Breast epithelium (tissue), 4 donors: ENCODE measurements at regions not wholly inside any gene's neighbourhood (a gene's known extent, or its start where the extent isn't known, plus 50 kb on each side); places are given as distances from the start of the nearest gene placed in this dataset.

Experiments
- DNase-seq, 2 donors: peaks; one replicate each; pipeline ENCODE4 v3.0.0-alpha.2; 2019; ENCODE audit warnings: low spot score in 2 of 2
- H3K27ac ChIP-seq, 2 donors: fragments of 200-600 bp; sonication (generic) in 1 of 2; one replicate each; pipeline ENCODE4 v1.5.1; 2016 to 2019; ENCODE audit warnings: mild to moderate bottlenecking in 1 of 2
- H3K27me3 ChIP-seq, 2 donors: fragments of 200-600 bp; sonication (generic) in 1 of 2; one replicate each; pipeline versions ENCODE4 v1.5.1 to v1.6.0; 2017 to 2019; ENCODE audit warnings: control low read depth in 1 of 2, mild to moderate bottlenecking in 1 of 2
- H3K36me3 ChIP-seq: fragments of 200-600 bp; one replicate; pipeline ENCODE4 v1.5.1; 2019
- H3K4me1 ChIP-seq, 2 donors: fragments of 200-600 bp; sonication (generic); one replicate each; pipeline ENCODE4 v1.5.1; 2016 to 2019; ENCODE audit warnings: control low read depth in 1 of 2
- H3K4me3 ChIP-seq, 3 donors: fragments of 200-600 bp; sonication (generic); 1 replicate in 2 of 3; 2 replicates in 1 of 3; pipeline ENCODE4 v1.5.1; 2016 to 2019; ENCODE audit warnings: mild to moderate bottlenecking in 3 of 3, moderate library complexity in 2 of 3
- H3K9me3 ChIP-seq, 2 donors: fragments of 200-600 bp; sonication (generic) in 1 of 2; one replicate each; pipeline ENCODE4 v1.5.1; 2016 to 2019; ENCODE audit warnings: control low read depth in 1 of 2
- POLR2A ChIP-seq: fragments of 450-650 bp; IDR thresholded peaks from one replicate; pipeline ENCODE4 v1.6.1; 2016; ENCODE audit warnings: antibody characterized with exemption, mild to moderate bottlenecking, moderate library complexity
- POLR2AphosphoS5 ChIP-seq, 3 donors: sonication (generic); formaldehyde crosslinking; IDR thresholded peaks; one replicate each; pipeline ENCODE4 v1.6.1; 2017; ENCODE audit warnings: antibody characterized with exemption in 3 of 3
- intact Hi-C: fragments of 100-400 bp; cut with DNase I; formaldehyde crosslinking; loops from one replicate; pipeline ENCODE4 v1.15.1; 2023; ENCODE audit warnings: low total_unique reads
- TF ChIP-seq, protein P1 (sequence below), 3 donors: fragments of 450-650 bp; IDR thresholded peaks; one replicate each; pipeline ENCODE4 v1.5.1; 2016 to 2017; ENCODE audit warnings: antibody characterized with exemption in 3 of 3, mild to moderate bottlenecking in 3 of 3, moderate library complexity in 3 of 3

DNA sequence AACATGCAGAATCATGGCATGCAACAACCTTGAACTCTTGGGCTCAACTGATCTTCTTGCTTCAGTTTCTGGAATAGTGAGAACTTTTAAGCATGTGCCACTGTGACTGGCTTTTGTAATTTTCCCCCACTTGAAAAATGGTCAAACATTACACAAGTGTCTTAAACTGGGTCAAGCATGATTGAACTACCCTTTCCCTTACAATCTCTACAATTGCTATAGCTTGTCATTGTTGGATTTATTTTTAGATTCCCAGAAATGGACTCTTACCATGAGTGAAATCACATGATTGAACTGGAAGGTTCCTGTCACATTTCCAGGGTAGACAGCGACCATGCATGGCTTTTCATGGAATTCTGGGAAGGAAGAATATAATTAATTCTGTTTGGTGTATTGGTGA, 102.2 kb upstream of the TUBA3C start:
- Histone ChIP-seq H3K27ac (no peak overlapping the region), H3K4me1 (no peaks in the 10 kb centered on the region), H3K9me3 (peaks cover 0 to 5% of the 10 kb centered on the region in 2 donors), H3K36me3 (no peaks in the 10 kb centered on the region), H3K4me3 (no peak overlapping the region), H3K27me3 (no peaks in the 10 kb centered on the region)
- DNase-seq: no peak
- intact Hi-C loops: no loop called here
- TF ChIP-seq POLR2A: no peak
- no peak for TF ChIP-seq POLR2AphosphoS5 (IDR thresholded peaks at IDR 0.05)
- TF ChIP-seq, protein P1, sequence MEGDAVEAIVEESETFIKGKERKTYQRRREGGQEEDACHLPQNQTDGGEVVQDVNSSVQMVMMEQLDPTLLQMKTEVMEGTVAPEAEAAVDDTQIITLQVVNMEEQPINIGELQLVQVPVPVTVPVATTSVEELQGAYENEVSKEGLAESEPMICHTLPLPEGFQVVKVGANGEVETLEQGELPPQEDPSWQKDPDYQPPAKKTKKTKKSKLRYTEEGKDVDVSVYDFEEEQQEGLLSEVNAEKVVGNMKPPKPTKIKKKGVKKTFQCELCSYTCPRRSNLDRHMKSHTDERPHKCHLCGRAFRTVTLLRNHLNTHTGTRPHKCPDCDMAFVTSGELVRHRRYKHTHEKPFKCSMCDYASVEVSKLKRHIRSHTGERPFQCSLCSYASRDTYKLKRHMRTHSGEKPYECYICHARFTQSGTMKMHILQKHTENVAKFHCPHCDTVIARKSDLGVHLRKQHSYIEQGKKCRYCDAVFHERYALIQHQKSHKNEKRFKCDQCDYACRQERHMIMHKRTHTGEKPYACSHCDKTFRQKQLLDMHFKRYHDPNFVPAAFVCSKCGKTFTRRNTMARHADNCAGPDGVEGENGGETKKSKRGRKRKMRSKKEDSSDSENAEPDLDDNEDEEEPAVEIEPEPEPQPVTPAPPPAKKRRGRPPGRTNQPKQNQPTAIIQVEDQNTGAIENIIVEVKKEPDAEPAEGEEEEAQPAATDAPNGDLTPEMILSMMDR (IDR thresholded peaks at IDR 0.05): no peak

DNA sequence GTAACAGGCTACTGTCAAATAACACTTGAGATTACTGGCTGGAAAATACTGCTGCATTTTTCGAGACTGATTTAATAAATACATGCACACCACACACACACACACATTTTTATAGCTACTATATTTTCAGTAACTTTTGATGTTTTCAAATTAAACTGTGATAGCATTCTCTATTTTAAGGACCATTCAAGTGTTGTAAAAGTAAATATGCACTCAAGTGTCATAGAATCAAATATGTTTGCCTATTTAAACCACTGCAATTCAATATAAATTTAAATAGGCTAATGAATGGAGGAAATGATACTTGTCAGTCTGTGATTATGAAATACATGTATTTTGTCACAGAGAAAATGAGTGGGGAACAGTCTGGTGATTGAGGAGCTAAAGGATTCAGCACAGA, 86.7 kb upstream of the TUBA3C start:
- intact Hi-C loops: no loop called here

DNA sequence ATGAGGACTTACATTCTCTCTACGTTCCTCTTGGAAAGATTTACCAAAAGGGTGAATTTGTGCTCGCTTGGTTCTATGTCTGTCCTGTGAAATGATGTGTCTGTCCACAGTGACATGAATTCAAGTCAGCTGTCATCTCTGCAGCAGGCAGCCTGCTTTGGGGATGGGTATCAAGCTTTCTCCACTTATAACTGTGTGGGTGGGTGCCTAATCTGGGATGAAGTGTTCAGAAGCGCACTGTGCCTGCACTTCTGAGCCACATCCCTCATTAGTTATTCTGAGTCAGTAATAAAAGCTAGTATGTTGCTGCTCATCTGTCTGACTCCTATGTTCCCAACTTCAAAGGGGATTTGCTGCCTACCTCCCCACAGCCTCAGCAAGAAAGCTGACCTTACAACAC, 86.1 kb upstream of the TUBA3C start:
- TF ChIP-seq, protein P1 (IDR thresholded peaks at IDR 0.05): no peak
- TF ChIP-seq POLR2A (no peak), POLR2AphosphoS5 (IDR thresholded peaks at IDR 0.05) (no peak)
- Histone ChIP-seq H3K4me3 (no peak overlapping the region), H3K27ac (no peak overlapping the region), H3K9me3 (no peaks in the 10 kb centered on the region), H3K4me1 (no peaks in the 10 kb centered on the region), H3K36me3 (no peaks in the 10 kb centered on the region), H3K27me3 (no peaks in the 10 kb centered on the region)
- no peak for DNase-seq
- intact Hi-C loops: no loop called here

More for the DNA sequence above, 86.7 kb upstream of the TUBA3C start:
- no peak for DNase-seq
- H3K4me1 ChIP-seq: no peaks in the 10 kb centered on the region
- no peaks in the 10 kb centered on the region for H3K36me3 ChIP-seq
- H3K27me3 ChIP-seq: no peaks in the 10 kb centered on the region
- no peaks in the 10 kb centered on the region for H3K9me3 ChIP-seq
- no peak overlapping the region for H3K4me3 ChIP-seq
- TF ChIP-seq, protein P1 (IDR thresholded peaks at IDR 0.05): no peak
- TF ChIP-seq POLR2A (no peak), POLR2AphosphoS5 (IDR thresholded peaks at IDR 0.05) (no peak)
- no peak overlapping the region for H3K27ac ChIP-seq

DNA sequence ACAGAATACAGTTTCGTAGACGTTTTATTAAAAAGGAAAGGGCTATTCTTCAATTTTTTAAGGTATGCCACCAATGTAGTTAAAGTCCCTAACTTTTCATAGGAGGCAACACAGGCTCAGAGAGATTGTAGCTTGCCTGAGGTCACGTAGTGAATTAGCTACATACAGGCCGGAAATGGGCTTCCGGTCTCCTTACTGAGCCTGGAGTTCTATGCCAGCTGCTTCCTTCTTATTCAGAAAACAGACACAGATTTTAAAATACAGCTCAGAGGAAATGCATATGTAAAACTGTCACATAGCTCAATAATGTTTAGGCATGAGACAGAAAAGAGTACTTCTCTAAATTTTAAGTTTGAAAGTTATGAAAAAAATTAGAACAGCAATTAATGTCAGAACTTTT, 85.4 kb upstream of the TUBA3C start:
- no peak overlapping the region for H3K4me3 ChIP-seq
- H3K9me3 ChIP-seq: no peaks in the 10 kb centered on the region
- no peak for DNase-seq
- TF ChIP-seq POLR2AphosphoS5 (IDR thresholded peaks at IDR 0.05): no peak
- no peak for TF ChIP-seq POLR2A
- TF ChIP-seq, protein P1 (IDR thresholded peaks at IDR 0.05): no peak
- no peaks in the 10 kb centered on the region for H3K4me1 ChIP-seq
- intact Hi-C loops: no loop called here
- no peaks in the 10 kb centered on the region for H3K36me3 ChIP-seq
- H3K27me3 ChIP-seq: no peaks in the 10 kb centered on the region
- no peak overlapping the region for H3K27ac ChIP-seq

DNA sequence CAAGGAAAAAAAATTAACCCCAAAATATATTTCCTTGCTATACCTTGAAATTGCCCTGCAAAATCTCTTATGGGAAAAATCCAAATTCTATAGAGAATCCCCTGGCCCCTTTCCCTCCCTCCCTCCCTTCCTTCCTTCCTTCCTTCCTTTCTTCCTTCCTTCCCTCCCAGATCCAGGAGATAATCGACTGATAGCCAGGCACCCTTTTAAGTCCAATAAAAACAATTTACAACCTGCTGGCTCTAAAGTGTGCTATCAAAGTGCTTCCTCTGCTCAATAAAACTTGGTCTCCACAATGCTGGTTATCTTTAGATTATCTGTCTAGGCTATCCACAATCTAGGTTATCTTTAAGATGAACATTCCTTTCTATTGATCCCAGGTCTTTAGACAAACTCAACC, 83.1 kb upstream of the TUBA3C start:
- intact Hi-C loops: no loop called here
- DNase-seq: no peak
- Histone ChIP-seq H3K27me3 (no peaks in the 10 kb centered on the region), H3K27ac (no peak overlapping the region), H3K36me3 (no peaks in the 10 kb centered on the region), H3K4me3 (no peak overlapping the region), H3K4me1 (no peaks in the 10 kb centered on the region), H3K9me3 (no peaks in the 10 kb centered on the region)
- TF ChIP-seq POLR2AphosphoS5 (IDR thresholded peaks at IDR 0.05): no peak
- TF ChIP-seq POLR2A: no peak
- TF ChIP-seq, protein P1 (IDR thresholded peaks at IDR 0.05): no peak
